ENCODE measurements at regions not wholly inside any gene's neighbourhood (a gene's known extent, or its start where the extent isn't known, plus 50 kb on each side); places are given as distances from the start of the nearest gene placed in this dataset.

- TF ChIP-seq, protein P1, sequence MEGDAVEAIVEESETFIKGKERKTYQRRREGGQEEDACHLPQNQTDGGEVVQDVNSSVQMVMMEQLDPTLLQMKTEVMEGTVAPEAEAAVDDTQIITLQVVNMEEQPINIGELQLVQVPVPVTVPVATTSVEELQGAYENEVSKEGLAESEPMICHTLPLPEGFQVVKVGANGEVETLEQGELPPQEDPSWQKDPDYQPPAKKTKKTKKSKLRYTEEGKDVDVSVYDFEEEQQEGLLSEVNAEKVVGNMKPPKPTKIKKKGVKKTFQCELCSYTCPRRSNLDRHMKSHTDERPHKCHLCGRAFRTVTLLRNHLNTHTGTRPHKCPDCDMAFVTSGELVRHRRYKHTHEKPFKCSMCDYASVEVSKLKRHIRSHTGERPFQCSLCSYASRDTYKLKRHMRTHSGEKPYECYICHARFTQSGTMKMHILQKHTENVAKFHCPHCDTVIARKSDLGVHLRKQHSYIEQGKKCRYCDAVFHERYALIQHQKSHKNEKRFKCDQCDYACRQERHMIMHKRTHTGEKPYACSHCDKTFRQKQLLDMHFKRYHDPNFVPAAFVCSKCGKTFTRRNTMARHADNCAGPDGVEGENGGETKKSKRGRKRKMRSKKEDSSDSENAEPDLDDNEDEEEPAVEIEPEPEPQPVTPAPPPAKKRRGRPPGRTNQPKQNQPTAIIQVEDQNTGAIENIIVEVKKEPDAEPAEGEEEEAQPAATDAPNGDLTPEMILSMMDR (IDR thresholded peaks at IDR 0.05), result no peak
- no peak for TF ChIP-seq REST (IDR thresholded peaks at IDR 0.05; ENCODE audit: low read depth, low read length)
- no peak for TF ChIP-seq RCOR1 (IDR thresholded peaks at IDR 0.05; ENCODE audit: low read length)
- TF ChIP-seq EP300 (IDR thresholded peaks at IDR 0.05; ENCODE audit: borderline replicate concordance in 1 of 2, low read depth in 1 of 2, low read length in 1 of 2), result no peak
- no peak for TF ChIP-seq POLR2AphosphoS5 (IDR thresholded peaks at IDR 0.05; ENCODE audit: low read depth, low read length)
- TF ChIP-seq, protein P2, sequence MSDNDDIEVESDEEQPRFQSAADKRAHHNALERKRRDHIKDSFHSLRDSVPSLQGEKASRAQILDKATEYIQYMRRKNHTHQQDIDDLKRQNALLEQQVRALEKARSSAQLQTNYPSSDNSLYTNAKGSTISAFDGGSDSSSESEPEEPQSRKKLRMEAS (IDR thresholded peaks at IDR 0.05; ENCODE audit: low read depth), result no peak
- no peak for TF ChIP-seq FOSL2 (IDR thresholded peaks at IDR 0.05; ENCODE audit: borderline replicate concordance, low read depth)
Measured at GRCh38 chr14:25389948-25390347, 340.0 kb upstream of the STXBP6 start.

Measured in SK-N-SH (cell line).